ENCODE measurements at regions not wholly inside any gene's neighbourhood (a gene's known extent, or its start where the extent isn't known, plus 50 kb on each side); places are given as distances from the start of the nearest gene placed in this dataset.

GRCh38 chr18:67932271-67932670 is 415.8 kb upstream of the DSEL start:
- TF ChIP-seq CTCF (IDR thresholded peaks at IDR 0.05) (no peak), POLR2A (IDR thresholded peaks at IDR 0.05) (no peak)
